ENCODE measurements at regions not wholly inside any gene's neighbourhood (a gene's known extent, or its start where the extent isn't known, plus 50 kb on each side); places are given as distances from the start of the nearest gene placed in this dataset.

DNA sequence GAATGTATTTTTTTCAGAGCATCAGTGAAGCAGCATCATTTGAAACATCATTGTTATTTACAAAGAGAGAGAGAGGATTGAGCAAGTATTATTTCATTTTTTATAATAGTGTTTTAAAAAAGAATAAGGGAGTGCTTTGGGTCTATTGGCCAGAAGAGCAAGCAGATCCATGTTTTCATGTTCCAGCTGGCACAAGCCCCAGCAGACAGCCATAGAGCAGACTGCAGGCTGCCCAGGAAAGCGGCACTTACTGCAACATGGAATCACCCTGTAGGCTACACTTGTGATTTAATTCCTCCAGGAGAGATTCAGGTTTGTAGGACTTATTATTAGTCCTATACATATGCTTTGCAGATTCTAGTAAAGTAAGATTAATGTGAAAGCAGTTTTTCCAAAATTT lies 407.0 kb upstream of the GRAMD2B start:
- H3K36me3 Mint-ChIP-seq (ENCODE audit: insufficient read depth, unreplicated experiment): no peaks in the 10 kb centered on the region
- peaks cover 18% of the 10 kb centered on the region for H3K4me1 Mint-ChIP-seq (ENCODE audit: low read depth, unreplicated experiment)
- H3K27me3 Mint-ChIP-seq (ENCODE audit: unreplicated experiment): no peaks in the 10 kb centered on the region
- H3K9me3 Mint-ChIP-seq (ENCODE audit: low read depth, unreplicated experiment): no peaks in the 10 kb centered on the region
- H3K27ac Mint-ChIP-seq (ENCODE audit: unreplicated experiment): no peak overlapping the region
- TF ChIP-seq, protein P1, sequence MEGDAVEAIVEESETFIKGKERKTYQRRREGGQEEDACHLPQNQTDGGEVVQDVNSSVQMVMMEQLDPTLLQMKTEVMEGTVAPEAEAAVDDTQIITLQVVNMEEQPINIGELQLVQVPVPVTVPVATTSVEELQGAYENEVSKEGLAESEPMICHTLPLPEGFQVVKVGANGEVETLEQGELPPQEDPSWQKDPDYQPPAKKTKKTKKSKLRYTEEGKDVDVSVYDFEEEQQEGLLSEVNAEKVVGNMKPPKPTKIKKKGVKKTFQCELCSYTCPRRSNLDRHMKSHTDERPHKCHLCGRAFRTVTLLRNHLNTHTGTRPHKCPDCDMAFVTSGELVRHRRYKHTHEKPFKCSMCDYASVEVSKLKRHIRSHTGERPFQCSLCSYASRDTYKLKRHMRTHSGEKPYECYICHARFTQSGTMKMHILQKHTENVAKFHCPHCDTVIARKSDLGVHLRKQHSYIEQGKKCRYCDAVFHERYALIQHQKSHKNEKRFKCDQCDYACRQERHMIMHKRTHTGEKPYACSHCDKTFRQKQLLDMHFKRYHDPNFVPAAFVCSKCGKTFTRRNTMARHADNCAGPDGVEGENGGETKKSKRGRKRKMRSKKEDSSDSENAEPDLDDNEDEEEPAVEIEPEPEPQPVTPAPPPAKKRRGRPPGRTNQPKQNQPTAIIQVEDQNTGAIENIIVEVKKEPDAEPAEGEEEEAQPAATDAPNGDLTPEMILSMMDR (IDR thresholded peaks at IDR 0.05; ENCODE audit: unreplicated experiment): no peak
- CTCF ChIA-PET: no interaction called here
- no TSS peak for BruUV-seq (replicated peaks)
- intact Hi-C loops (cut with micrococcal nuclease; ENCODE audit: unreplicated experiment): loop anchor here (5.0 kb wide), 1 partner anchor 609 kb away; no protein-coding TSS in a partner anchor
- no peak for DNase-seq
- no peak overlapping the region for H3K4me3 Mint-ChIP-seq (ENCODE audit: low read depth, unreplicated experiment)

DNA sequence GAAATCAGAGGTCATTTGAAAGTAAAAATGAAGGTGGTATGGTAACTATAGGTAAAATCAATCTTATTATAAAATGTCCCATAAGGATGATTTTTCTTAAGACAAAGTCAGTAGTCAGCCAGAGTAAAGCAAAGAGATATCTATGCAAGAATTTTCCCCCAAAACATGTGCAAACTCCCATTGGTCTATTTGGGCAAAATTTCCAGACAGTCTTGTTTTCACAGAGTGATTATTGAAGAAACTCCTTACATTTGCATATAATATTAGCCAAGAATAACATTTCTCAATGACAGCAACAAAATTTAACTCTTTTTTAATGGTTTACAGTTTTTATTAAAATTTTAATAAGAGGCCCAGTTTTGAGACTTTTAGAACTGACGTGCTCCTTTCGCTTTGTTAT lies 406.1 kb upstream of the GRAMD2B start:
- H3K9me3 Mint-ChIP-seq (ENCODE audit: low read depth, unreplicated experiment): no peaks in the 10 kb centered on the region
- H3K27me3 Mint-ChIP-seq (ENCODE audit: unreplicated experiment): no peaks in the 10 kb centered on the region
- no peak overlapping the region for H3K4me3 Mint-ChIP-seq (ENCODE audit: low read depth, unreplicated experiment)
- no peaks in the 10 kb centered on the region for H3K36me3 Mint-ChIP-seq (ENCODE audit: insufficient read depth, unreplicated experiment)
- intact Hi-C loops (cut with micrococcal nuclease; ENCODE audit: unreplicated experiment): loop anchor here (5.0 kb wide), 1 partner anchor 610 kb away; no protein-coding TSS in a partner anchor
- TF ChIP-seq, protein P1 (IDR thresholded peaks at IDR 0.05; ENCODE audit: unreplicated experiment): no peak
- no peak overlapping the region for H3K27ac Mint-ChIP-seq (ENCODE audit: unreplicated experiment)
- no peak for DNase-seq
- peaks cover 18% of the 10 kb centered on the region for H3K4me1 Mint-ChIP-seq (ENCODE audit: low read depth, unreplicated experiment)
- BruUV-seq (replicated peaks): no TSS peak
- CTCF ChIA-PET: no interaction called here

DNA sequence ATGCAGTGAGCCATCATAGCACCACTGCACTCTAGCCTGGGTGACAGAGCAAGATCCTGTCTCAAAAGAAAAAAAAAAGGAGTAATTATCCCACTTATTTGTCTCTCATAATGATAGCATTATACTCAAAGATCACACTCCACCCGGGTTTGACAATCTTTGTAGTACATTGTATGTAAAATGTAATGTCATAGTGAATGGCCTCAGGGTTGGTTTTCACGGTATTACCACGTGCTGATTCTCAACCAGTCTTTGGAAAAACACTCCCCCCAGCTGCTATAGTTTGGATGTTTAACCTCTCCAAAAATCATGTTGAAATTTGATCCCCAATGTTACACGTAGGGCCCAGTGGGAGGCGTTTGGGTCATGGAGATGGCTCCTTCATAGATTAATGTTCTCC lies 402.4 kb upstream of the GRAMD2B start:
- no TSS peak for BruUV-seq (replicated peaks)
- H3K36me3 Mint-ChIP-seq (ENCODE audit: insufficient read depth, unreplicated experiment): no peaks in the 10 kb centered on the region
- H3K27me3 Mint-ChIP-seq (ENCODE audit: unreplicated experiment): no peaks in the 10 kb centered on the region
- no peak overlapping the region for H3K27ac Mint-ChIP-seq (ENCODE audit: unreplicated experiment)
- H3K4me1 Mint-ChIP-seq (ENCODE audit: low read depth, unreplicated experiment): peaks cover 16% of the 10 kb centered on the region
- no peak for DNase-seq
- intact Hi-C loops (cut with micrococcal nuclease; ENCODE audit: unreplicated experiment): no loop called here
- CTCF ChIA-PET: interaction anchor here (1.1 kb wide), 1 partner anchor 23 kb away, joined by 3 read pairs; no protein-coding TSS in a partner anchor
- H3K9me3 Mint-ChIP-seq (ENCODE audit: low read depth, unreplicated experiment): no peaks in the 10 kb centered on the region
- H3K4me3 Mint-ChIP-seq (ENCODE audit: low read depth, unreplicated experiment): no peak overlapping the region
- TF ChIP-seq, protein P1 (IDR thresholded peaks at IDR 0.05; ENCODE audit: unreplicated experiment): no peak

DNA sequence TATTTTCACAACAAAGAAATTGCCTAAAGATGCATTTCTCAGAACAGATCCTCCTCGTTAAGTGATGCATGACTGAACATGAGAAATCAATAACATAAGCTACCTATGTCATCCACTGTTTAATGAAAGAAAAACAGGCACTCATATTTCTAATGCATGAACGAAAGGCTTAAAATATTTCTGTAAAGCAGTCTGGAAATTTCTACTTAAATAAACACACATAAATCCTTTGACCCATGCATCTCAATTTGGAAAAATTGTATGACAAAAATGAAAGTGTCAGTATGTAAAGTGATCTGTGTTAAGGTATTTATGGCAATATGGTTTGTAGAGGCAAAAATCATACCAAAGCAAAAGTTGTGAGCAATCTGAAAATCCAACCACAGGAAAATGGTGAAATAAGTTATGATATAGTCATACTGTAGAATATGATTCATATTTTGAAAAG lies 399.2 kb upstream of the GRAMD2B start:
- H3K27me3 Mint-ChIP-seq (ENCODE audit: unreplicated experiment): no peaks in the 10 kb centered on the region
- no peak overlapping the region for H3K27ac Mint-ChIP-seq (ENCODE audit: unreplicated experiment)
- TF ChIP-seq, protein P1 (IDR thresholded peaks at IDR 0.05; ENCODE audit: unreplicated experiment): no peak
- CTCF ChIA-PET: no interaction called here
- no peak overlapping the region for H3K4me3 Mint-ChIP-seq (ENCODE audit: low read depth, unreplicated experiment)
- intact Hi-C loops (cut with micrococcal nuclease; ENCODE audit: unreplicated experiment): no loop called here
- no TSS peak for BruUV-seq (replicated peaks)
- H3K36me3 Mint-ChIP-seq (ENCODE audit: insufficient read depth, unreplicated experiment): no peaks in the 10 kb centered on the region
- H3K9me3 Mint-ChIP-seq (ENCODE audit: low read depth, unreplicated experiment): peaks cover 6% of the 10 kb centered on the region
- H3K4me1 Mint-ChIP-seq (ENCODE audit: low read depth, unreplicated experiment): no peaks in the 10 kb centered on the region
- no peak for DNase-seq
